HEK293 (cell line): ENCODE measurements at regions not wholly inside any gene's neighbourhood (a gene's known extent, or its start where the extent isn't known, plus 50 kb on each side); places are given as distances from the start of the nearest gene placed in this dataset.

Experiments
- CTCF ChIP-seq: fragments of 450-650 bp; formaldehyde crosslinking; IDR thresholded peaks from 2 replicates; pipeline ENCODE4 v1.5.1; 2016; ENCODE audit warnings: missing biosample characterization, missing genetic modification characterization
- KLF7 ChIP-seq: fragments of 450-650 bp; formaldehyde crosslinking; IDR thresholded peaks from 2 replicates; pipeline ENCODE4 v1.5.1; 2016; ENCODE audit warnings: missing biosample characterization, missing genetic modification characterization, borderline replicate concordance
- REST ChIP-seq: fragments of 450-650 bp; formaldehyde crosslinking; IDR thresholded peaks from 2 replicates; pipeline ENCODE4 v1.5.1; 2016; ENCODE audit warnings: missing biosample characterization, missing genetic modification characterization
- ZNF138 ChIP-seq: fragments of 450-650 bp; formaldehyde crosslinking; IDR thresholded peaks from 2 replicates; pipeline ENCODE4 v1.5.1; 2016; ENCODE audit warnings: missing biosample characterization, missing genetic modification characterization, borderline replicate concordance

DNA sequence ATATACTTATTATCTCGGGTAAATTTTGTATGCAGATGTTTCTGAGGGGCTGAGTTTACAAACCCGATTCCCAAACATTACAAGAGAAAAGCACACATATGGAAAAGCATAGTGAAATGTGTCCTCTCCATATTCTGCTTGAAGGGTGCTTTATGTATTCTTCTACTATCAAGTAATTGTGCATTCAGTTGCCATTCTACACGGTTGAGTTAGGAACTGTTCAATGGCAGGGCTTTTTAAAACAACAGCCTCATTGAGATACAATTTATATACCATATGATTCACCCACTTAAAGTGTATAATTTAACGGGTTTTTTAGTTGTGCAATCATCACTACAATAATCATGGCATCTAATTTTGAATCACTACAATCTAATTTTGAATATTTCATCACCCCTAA, 138.4 kb upstream of the DLGAP1 start:
- TF ChIP-seq ZNF138 (tag by site-specific recombination) (no peak), REST (tag by site-specific recombination) (no peak), CTCF (tag by site-specific recombination) (no peak), KLF7 (tag by site-specific recombination) (no peak)
